Colonic mucosa (tissue), 4 donors: ENCODE measurements at regions not wholly inside any gene's neighbourhood (a gene's known extent, or its start where the extent isn't known, plus 50 kb on each side); places are given as distances from the start of the nearest gene placed in this dataset.

Experiments
- DNase-seq: peaks from one replicate; pipeline ENCODE4 v3.0.0-alpha.2; 2020
- H3K27ac ChIP-seq: fragments of 200-600 bp; one replicate; pipeline ENCODE4 v1.8.0; 2021
- H3K27me3 ChIP-seq: fragments of 200-600 bp; one replicate; pipeline ENCODE4 v1.8.0; 2021
- H3K36me3 ChIP-seq: fragments of 200-600 bp; one replicate; pipeline ENCODE4 v1.8.0; 2021
- H3K4me1 ChIP-seq: fragments of 200-600 bp; one replicate; pipeline ENCODE4 v1.8.0; 2021; ENCODE audit warnings: mild to moderate bottlenecking
- H3K4me3 ChIP-seq: fragments of 200-600 bp; one replicate; pipeline ENCODE4 v1.8.0; 2021
- H3K9ac ChIP-seq, 2 donors: one replicate each; pipeline ENCODE4 v1.7.0; 2013; ENCODE audit warnings: control low read depth in 2 of 2, low read depth in 2 of 2, low read length in 2 of 2
- H3K9me3 ChIP-seq: fragments of 200-600 bp; one replicate; pipeline ENCODE4 v1.8.0; 2021
- CTCF ChIP-seq: fragments of 200-600 bp; IDR thresholded peaks from one replicate; pipeline ENCODE4 v1.8.0; 2022; ENCODE audit warnings: antibody characterized with exemption, mild to moderate bottlenecking
- intact Hi-C: fragments of 100-400 bp; cut with DNase I; formaldehyde crosslinking; loops from one replicate; pipeline ENCODE4 v1.14.1; 2022
- donor health status: healthy.
- donor health status: DM: no; HTN: no; CAD: no.
- donor health status: DM: no; HTN: no; CAD: no.

- Histone ChIP-seq H3K36me3 (no peaks in the 10 kb centered on the region), H3K4me1 (no peaks in the 10 kb centered on the region), H3K9me3 (no peaks in the 10 kb centered on the region), H3K4me3 (no peak overlapping the region), H3K27me3 (no peaks in the 10 kb centered on the region), H3K27ac (no peak overlapping the region), H3K9ac (no peak overlapping the region)
- intact Hi-C loops = no loop called here
- no peak for TF ChIP-seq CTCF
- DNase-seq = no peak
These were observed 68.7 kb upstream of the MAP1LC3B2 start for GRCh38 chr12:116490471-116490870.

- DNase-seq = no peak
- Histone ChIP-seq H3K9ac (no peak overlapping the region), H3K4me3 (no peak overlapping the region), H3K9me3 (no peaks in the 10 kb centered on the region), H3K27me3 (no peaks in the 10 kb centered on the region), H3K4me1 (no peaks in the 10 kb centered on the region), H3K36me3 (no peaks in the 10 kb centered on the region), H3K27ac (no peak overlapping the region)
- intact Hi-C loops = no loop called here
- no peak for TF ChIP-seq CTCF
These were observed 66.4 kb upstream of the MAP1LC3B2 start for GRCh38 chr12:116492703-116493324.

GRCh38 chr12:116495260-116495659, 63.9 kb upstream of the MAP1LC3B2 start:
- H3K4me3 ChIP-seq = no peak overlapping the region
- intact Hi-C loops = no loop called here
- TF ChIP-seq CTCF = no peak
- no peak overlapping the region for H3K9ac ChIP-seq
- DNase-seq = no peak
- no peaks in the 10 kb centered on the region for H3K36me3 ChIP-seq
- H3K9me3 ChIP-seq = no peaks in the 10 kb centered on the region
- no peaks in the 10 kb centered on the region for H3K4me1 ChIP-seq
- no peak overlapping the region for H3K27ac ChIP-seq
- no peaks in the 10 kb centered on the region for H3K27me3 ChIP-seq

- Histone ChIP-seq H3K36me3 (no peaks in the 10 kb centered on the region), H3K4me3 (no peak overlapping the region), H3K27ac (no peak overlapping the region), H3K4me1 (no peaks in the 10 kb centered on the region), H3K9ac (no peak overlapping the region), H3K27me3 (no peaks in the 10 kb centered on the region), H3K9me3 (no peaks in the 10 kb centered on the region)
- TF ChIP-seq CTCF = no peak
- intact Hi-C loops = no loop called here
- peak; percentile 22 for DNase-seq
These were observed 62.1 kb upstream of the MAP1LC3B2 start for GRCh38 chr12:116497051-116497591.

GRCh38 chr12:116498471-116498870, 60.7 kb upstream of the MAP1LC3B2 start:
- H3K27me3 ChIP-seq = no peaks in the 10 kb centered on the region
- intact Hi-C loops = no loop called here
- TF ChIP-seq CTCF = no peak
- H3K9ac ChIP-seq = no peak overlapping the region
- H3K9me3 ChIP-seq = no peaks in the 10 kb centered on the region
- H3K27ac ChIP-seq = no peak overlapping the region
- H3K36me3 ChIP-seq = no peaks in the 10 kb centered on the region
- no peaks in the 10 kb centered on the region for H3K4me1 ChIP-seq
- no peak for DNase-seq
- H3K4me3 ChIP-seq = no peak overlapping the region
